ENCODE measurements at regions not wholly inside any gene's neighbourhood (a gene's known extent, or its start where the extent isn't known, plus 50 kb on each side); places are given as distances from the start of the nearest gene placed in this dataset.

DNA sequence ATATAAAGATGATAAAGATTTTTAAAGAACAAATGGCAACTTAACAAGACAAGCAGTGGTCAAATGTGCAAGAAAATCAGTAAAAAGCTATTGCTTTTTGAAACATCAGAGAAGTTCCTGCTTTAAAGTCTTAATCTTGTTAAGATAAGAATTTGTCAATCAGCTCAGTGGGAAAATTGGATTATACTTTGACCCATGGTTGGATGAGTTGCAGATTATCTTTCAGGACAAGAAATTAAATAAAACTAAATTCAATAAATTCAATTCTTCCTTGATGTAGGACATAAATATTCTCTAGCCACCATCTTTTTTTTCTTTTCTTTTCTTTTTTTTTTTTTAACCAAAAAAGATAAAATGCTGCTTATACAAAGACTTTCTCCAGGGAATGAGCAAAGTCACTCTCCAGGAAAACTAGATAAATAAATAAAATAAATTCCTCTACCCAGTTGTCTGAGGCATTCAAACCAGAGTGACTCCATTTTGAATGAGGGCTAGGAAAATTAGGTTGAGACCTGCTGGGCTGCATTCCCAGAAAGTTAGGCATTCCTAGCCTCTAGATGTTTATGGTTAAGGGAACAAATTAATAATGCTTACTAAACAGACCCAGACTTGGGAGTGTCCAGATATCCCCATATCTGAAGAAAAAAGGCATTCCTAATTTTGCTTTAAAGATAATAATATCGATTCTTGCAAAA lies 211.2 kb downstream of the SNCA start:
- DNase-seq (no peak), ATAC-seq (no peak)
- intact Hi-C loops (cut with DNase I, micrococcal nuclease): no loop called here
- Mint-ChIP-seq H3K36me3 (ENCODE audit: low read depth) (no peaks in the 10 kb centered on the region), H3K27me3 (peaks cover 7% of the 10 kb centered on the region), H3K9me3 (ENCODE audit: low read depth) (no peaks in the 10 kb centered on the region), H3K27ac (no peak overlapping the region), H3K4me1 (no peaks in the 10 kb centered on the region), H3K4me3 (no peak overlapping the region)
- POLR2A ChIA-PET: no interaction called here
- CTCF ChIA-PET: no interaction called here

DNA sequence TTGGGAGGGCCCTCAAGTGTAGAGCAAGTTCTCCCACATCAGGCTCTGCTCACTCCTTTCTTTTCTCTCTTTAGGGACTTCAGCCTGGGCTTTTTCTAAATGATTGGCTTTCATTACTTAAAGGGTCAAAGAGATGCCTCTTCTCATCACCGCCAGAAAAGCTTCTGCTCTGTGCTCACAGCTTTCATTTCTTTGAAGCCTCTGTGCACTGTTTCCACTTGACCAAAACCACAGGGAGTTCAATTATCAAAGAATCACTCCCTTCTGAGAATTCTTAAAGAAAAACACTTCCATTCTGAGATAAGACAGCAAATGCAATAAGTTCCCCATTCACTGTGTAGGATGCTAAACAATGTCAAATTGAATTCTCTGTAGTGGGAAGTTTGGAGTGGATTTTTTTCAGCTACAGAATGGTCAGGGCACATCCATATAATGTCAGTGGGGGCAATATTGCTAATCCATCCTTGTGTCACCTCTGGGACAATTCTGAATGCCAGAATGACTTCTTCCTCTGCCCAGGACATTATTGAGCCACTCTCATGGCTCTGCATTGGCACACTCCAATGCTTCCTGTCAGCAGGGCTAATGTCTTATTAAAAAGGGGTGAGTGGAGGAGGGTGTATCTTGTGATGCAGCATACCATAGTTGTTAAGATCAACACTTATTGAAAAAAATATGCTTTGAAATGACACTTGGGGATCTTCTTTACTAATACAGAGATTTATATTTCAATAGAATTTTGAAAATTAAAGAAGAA lies 217.6 kb downstream of the SNCA start:
- DNase-seq: no peak
- ChIA-PET POLR2A (no interaction called here), CTCF (no interaction called here)
- Mint-ChIP-seq H3K9me3 (ENCODE audit: low read depth) (no peaks in the 10 kb centered on the region), H3K4me1 (peaks cover 16% of the 10 kb centered on the region), H3K36me3 (ENCODE audit: low read depth) (no peaks in the 10 kb centered on the region), H3K4me3 (no peak overlapping the region), H3K27ac (peak overlapping the region; percentile 51), H3K27me3 (no peaks in the 10 kb centered on the region)
- peak; percentile 53 for ATAC-seq
- intact Hi-C loops (cut with DNase I, micrococcal nuclease): no loop called here

DNA sequence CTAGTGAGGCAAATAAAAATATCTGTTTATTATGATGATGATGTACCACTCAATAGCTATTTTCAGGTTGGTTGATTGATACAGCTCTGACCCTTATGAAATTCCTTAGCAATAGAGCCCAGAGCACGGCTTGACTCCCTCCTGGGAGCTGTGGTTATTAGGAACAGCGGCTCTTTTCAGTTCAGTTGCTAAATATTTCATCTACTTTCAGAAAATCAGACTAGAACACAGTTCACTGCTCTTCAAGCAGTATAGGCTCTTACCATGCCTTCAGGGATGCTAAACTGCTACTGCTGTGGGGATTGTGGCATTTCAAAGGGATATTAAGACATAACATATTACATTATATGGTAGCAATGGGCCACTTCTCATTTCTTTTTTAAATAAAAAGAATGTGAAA lies 218.8 kb downstream of the SNCA start:
- ATAC-seq (no peak), DNase-seq (no peak)
- intact Hi-C loops (cut with DNase I, micrococcal nuclease): no loop called here
- CTCF ChIA-PET: interaction anchor here (0.5 kb wide), 1 partner anchor 21 kb away, joined by 4 read pairs; no protein-coding TSS in a partner anchor
- Mint-ChIP-seq H3K27me3 (no peaks in the 10 kb centered on the region), H3K27ac (no peak overlapping the region), H3K36me3 (ENCODE audit: low read depth) (no peaks in the 10 kb centered on the region), H3K4me3 (no peak overlapping the region), H3K9me3 (ENCODE audit: low read depth) (no peaks in the 10 kb centered on the region), H3K4me1 (peaks cover 16% of the 10 kb centered on the region)
- POLR2A ChIA-PET: no interaction called here

DNA sequence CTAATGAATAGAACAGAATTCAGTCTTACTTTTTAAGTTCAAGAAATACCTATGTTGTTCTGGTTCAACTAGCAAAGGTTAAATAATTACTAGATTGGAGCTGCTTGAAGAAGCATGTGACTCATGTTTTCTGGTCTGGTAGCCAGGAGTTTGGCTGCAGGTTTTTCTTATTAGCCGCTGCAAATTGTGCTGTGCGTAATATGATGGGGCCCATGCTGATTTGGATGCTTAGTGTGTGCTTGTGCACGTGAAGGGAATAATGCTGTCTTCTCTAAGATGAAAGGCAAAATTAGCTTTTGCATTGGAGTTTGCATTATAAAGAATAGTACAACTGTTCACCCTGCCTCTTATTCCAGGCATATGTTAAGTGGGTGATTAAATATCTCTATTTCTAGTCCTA lies 219.6 kb downstream of the SNCA start:
- Mint-ChIP-seq H3K27ac (no peak overlapping the region), H3K4me3 (no peak overlapping the region), H3K27me3 (no peaks in the 10 kb centered on the region), H3K4me1 (peaks cover 19% of the 10 kb centered on the region), H3K9me3 (ENCODE audit: low read depth) (no peaks in the 10 kb centered on the region), H3K36me3 (ENCODE audit: low read depth) (no peaks in the 10 kb centered on the region)
- ChIA-PET CTCF (no interaction called here), POLR2A (no interaction called here)
- intact Hi-C loops (cut with DNase I, micrococcal nuclease): no loop called here
- no peak for ATAC-seq
- DNase-seq: no peak

DNA sequence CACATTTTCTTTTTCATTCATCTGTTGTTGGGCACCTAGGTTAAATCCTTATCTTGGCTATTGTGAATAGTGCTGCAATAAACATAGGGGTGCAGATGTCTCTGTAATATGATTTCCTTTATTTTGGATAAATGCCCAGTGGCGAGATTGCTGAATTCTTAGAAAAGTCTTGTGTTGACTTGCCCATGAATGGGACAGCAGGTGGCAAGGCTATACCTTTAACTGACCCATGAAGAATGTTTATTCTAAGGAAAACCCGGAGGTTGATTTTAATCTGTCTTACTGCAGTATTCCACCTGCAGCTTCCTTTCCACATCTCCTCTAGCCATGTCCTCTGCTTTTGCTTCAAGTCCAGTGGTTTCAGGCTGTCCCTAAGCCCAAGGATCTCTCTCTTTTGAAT lies 220.6 kb downstream of the SNCA start:
- intact Hi-C loops (cut with DNase I, micrococcal nuclease): no loop called here
- Mint-ChIP-seq H3K4me3 (no peak overlapping the region), H3K4me1 (peaks cover 19% of the 10 kb centered on the region), H3K36me3 (ENCODE audit: low read depth) (no peaks in the 10 kb centered on the region), H3K27me3 (no peaks in the 10 kb centered on the region), H3K27ac (no peak overlapping the region), H3K9me3 (ENCODE audit: low read depth) (no peaks in the 10 kb centered on the region)
- DNase-seq (no peak), ATAC-seq (no peak)
- POLR2A ChIA-PET: no interaction called here
- CTCF ChIA-PET: interaction anchor here (1.1 kb wide), 1 partner anchor 41 kb away, joined by 3 read pairs; no protein-coding TSS in a partner anchor

DNA sequence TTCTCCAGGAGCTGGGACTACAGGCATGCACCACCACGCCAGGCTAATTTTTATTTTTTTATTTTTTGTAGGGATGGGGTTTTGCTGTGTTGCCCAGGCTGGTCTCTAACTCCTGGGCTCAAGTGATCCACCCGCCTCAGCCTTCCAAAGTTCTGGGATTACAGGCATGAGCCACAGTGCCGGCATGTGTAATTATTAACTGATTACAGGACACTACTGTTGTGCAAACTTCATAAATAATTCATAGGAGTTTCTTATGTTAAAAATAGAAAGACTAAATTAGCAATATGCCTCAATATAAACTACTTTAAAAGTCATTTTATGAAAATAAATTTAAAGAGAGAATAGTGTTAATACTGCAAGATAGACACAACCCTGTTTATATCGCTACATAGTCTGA lies 221.9 kb downstream of the SNCA start:
- DNase-seq (no peak), ATAC-seq (no peak)
- intact Hi-C loops (cut with DNase I, micrococcal nuclease): no loop called here
- ChIA-PET CTCF (no interaction called here), POLR2A (no interaction called here)
- H3K4me3 Mint-ChIP-seq: no peak overlapping the region
- H3K9me3 Mint-ChIP-seq (ENCODE audit: low read depth): peaks cover 4% of the 10 kb centered on the region
- no peak overlapping the region for H3K27ac Mint-ChIP-seq
- H3K27me3 Mint-ChIP-seq: no peaks in the 10 kb centered on the region
- peaks cover 18% of the 10 kb centered on the region for H3K4me1 Mint-ChIP-seq
- no peaks in the 10 kb centered on the region for H3K36me3 Mint-ChIP-seq (ENCODE audit: low read depth)

DNA sequence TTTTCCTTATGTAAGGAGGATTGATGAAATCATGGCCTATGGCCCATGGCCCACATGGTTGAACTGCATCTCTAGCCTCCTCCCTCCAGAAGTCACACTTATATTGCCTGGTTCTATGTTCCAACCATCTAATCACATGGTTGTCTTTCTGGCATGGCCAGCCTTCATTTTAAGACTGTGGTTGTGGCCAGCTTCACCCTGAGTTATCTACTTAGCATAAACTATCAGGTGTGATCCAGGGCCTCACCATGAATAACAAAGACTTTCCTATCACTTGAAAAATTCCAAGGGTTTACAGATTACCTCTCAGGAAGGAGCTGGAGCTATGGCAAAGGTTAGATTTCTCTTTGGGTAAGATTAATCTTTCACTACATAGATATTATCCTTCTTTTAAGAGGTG lies 222.8 kb downstream of the SNCA start:
- POLR2A ChIA-PET: no interaction called here
- no peaks in the 10 kb centered on the region for H3K36me3 Mint-ChIP-seq (ENCODE audit: low read depth)
- intact Hi-C loops (cut with DNase I, micrococcal nuclease): no loop called here
- H3K27me3 Mint-ChIP-seq: no peaks in the 10 kb centered on the region
- no peak for ATAC-seq
- no peak overlapping the region for H3K4me3 Mint-ChIP-seq
- H3K27ac Mint-ChIP-seq: no peak overlapping the region
- peaks cover 4% of the 10 kb centered on the region for H3K9me3 Mint-ChIP-seq (ENCODE audit: low read depth)
- CTCF ChIA-PET: interaction anchor here (1.2 kb wide), 1 partner anchor 214 kb away, joined by 3 read pairs; no protein-coding TSS in a partner anchor
- no peak for DNase-seq
- H3K4me1 Mint-ChIP-seq: peaks cover 10% of the 10 kb centered on the region

DNA sequence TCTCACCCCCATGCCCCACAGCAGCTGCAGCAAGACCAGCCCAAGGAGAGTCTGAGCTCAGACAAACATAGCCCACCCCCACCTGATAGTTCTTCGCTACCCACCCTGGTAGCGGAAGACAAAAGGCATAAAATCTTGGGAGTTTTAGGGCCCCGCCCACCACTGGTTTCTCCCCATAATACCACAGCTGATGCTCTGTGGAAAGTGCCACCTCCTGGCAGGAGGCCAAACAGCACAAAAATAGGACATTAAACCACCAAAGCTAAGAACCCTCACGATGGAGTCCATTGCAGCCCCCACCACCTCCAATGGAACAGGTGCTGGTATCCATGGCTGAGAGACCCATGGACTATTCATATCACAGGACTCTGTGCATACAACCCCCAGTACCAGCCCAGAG lies 226.7 kb downstream of the SNCA start:
- ATAC-seq (no peak), DNase-seq (no peak)
- CTCF ChIA-PET: interaction anchor here (1.2 kb wide), 1 partner anchor 15 kb away, joined by 3 read pairs; no protein-coding TSS in a partner anchor
- Mint-ChIP-seq H3K27ac (no peak overlapping the region), H3K4me3 (no peak overlapping the region), H3K27me3 (no peaks in the 10 kb centered on the region), H3K36me3 (ENCODE audit: low read depth) (no peaks in the 10 kb centered on the region), H3K4me1 (peaks cover 3% of the 10 kb centered on the region), H3K9me3 (ENCODE audit: low read depth) (peaks cover 4% of the 10 kb centered on the region)
- intact Hi-C loops (cut with DNase I, micrococcal nuclease): no loop called here
- POLR2A ChIA-PET: no interaction called here

DNA sequence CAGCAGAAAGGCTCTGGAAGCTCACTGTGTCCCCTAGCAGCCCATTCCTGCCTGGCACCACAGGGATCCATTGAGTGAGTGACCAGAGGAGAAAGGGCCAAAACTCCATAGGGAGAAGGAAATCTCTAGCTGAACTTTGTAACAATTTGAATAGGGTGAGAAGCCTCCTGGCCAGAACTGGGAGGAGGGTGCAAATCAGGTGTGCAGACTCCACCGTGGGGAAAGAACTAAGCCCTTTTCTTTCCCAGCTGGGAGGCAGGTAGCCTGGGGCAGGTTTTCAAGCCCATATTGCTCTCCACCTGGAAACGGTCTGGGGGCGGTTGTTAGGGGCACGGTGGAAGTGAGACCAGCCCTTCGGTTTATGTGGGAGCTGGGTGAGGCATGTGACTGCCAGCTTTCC lies 227.2 kb downstream of the SNCA start:
- Mint-ChIP-seq H3K27ac (no peak overlapping the region), H3K36me3 (ENCODE audit: low read depth) (no peaks in the 10 kb centered on the region), H3K4me1 (peaks cover 3% of the 10 kb centered on the region), H3K27me3 (no peaks in the 10 kb centered on the region), H3K4me3 (no peak overlapping the region), H3K9me3 (ENCODE audit: low read depth) (peaks cover 4% of the 10 kb centered on the region)
- ChIA-PET CTCF (interaction anchor here (0.7 kb wide), 1 partner anchor 124 kb away, joined by 4 read pairs; no protein-coding TSS in a partner anchor), POLR2A (no interaction called here)
- intact Hi-C loops (cut with DNase I, micrococcal nuclease): no loop called here
- no peak for DNase-seq
- no peak for ATAC-seq

DNA sequence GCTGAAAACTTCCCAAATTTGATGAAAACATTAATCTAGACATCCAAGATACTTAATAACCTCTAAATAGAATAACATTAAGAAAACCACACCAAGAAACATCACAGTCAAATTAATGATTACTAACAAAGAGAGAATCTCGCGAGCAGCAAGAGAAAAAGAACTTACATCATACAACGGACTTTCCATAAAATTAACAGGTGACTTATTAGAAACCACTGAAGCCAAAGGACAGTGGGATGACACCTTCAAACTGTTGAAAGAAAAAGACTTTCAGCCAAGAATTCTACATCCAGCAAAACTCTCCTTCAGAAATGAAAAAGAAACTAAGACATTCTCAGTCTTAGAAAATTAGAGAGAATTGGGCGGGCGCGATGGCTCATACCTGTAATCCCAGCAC lies 232.0 kb downstream of the SNCA start:
- Mint-ChIP-seq H3K9me3 (ENCODE audit: low read depth) (no peaks in the 10 kb centered on the region), H3K27ac (no peak overlapping the region), H3K27me3 (peaks cover 4% of the 10 kb centered on the region), H3K4me3 (no peak overlapping the region), H3K36me3 (ENCODE audit: low read depth) (no peaks in the 10 kb centered on the region), H3K4me1 (no peaks in the 10 kb centered on the region)
- CTCF ChIA-PET: no interaction called here
- DNase-seq: no peak
- POLR2A ChIA-PET: no interaction called here
- intact Hi-C loops (cut with DNase I, micrococcal nuclease): no loop called here
- no peak for ATAC-seq

DNA sequence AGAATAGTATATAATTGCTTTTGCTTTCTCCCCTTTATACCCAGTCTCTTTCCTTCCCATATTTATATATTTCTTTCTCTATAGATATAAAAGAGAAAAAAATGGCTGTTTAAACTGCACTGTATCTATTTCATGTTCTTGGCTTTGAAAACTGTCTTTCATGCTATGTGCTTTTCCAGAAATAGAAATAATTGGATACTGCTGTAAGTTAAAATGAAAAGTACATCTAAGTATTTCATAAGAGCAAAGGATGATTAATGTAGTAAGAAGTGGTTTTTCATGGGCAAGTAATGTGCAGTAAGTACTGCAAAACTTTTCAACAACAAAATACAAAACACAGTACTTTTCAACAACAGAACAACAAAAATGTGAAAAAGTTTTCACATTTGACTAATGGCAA lies 237.9 kb downstream of the SNCA start:
- H3K9me3 Mint-ChIP-seq (ENCODE audit: low read depth): no peaks in the 10 kb centered on the region
- no peaks in the 10 kb centered on the region for H3K36me3 Mint-ChIP-seq (ENCODE audit: low read depth)
- ATAC-seq (no peak), DNase-seq (no peak)
- no peaks in the 10 kb centered on the region for H3K4me1 Mint-ChIP-seq
- H3K4me3 Mint-ChIP-seq: no peak overlapping the region
- H3K27me3 Mint-ChIP-seq: peaks cover 6% of the 10 kb centered on the region
- CTCF ChIA-PET: no interaction called here
- POLR2A ChIA-PET: no interaction called here
- intact Hi-C loops (cut with DNase I, micrococcal nuclease): no loop called here
- no peak overlapping the region for H3K27ac Mint-ChIP-seq

DNA sequence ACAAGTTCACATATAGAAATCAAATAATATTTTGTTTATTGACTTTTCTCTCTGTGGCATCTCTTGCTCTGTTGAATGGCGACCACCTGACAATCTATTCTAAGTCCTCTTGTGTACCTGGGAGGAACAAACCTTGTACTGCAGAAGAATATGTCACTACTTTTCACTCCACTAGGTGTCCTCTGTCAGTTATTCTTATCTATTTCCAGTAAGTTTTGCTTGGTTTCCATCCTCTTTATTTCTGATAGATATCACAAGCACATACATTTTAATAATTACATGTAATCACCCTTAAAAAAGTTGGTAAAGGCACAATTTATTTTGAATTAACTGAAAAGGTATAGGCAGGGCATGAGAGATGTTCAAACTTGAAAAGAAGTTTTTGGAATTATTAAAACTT lies 238.4 kb downstream of the SNCA start:
- DNase-seq (no peak), ATAC-seq (no peak)
- Mint-ChIP-seq H3K27ac (no peak overlapping the region), H3K9me3 (ENCODE audit: low read depth) (no peaks in the 10 kb centered on the region), H3K4me1 (no peaks in the 10 kb centered on the region), H3K36me3 (ENCODE audit: low read depth) (no peaks in the 10 kb centered on the region), H3K4me3 (no peak overlapping the region), H3K27me3 (peaks cover 5% of the 10 kb centered on the region)
- intact Hi-C loops (cut with DNase I, micrococcal nuclease): no loop called here
- POLR2A ChIA-PET: no interaction called here
- CTCF ChIA-PET: no interaction called here

Data from activated CD4-positive, alpha-beta T cell treated with anti-CD3 and anti-CD28 coated beads for 36 hours (primary cell).